Activated T-cell treated with anti-CD3 and anti-CD28 coated beads, Interleukin-2, amount 50 U/mL, for 72 hours (primary cell): ENCODE measurements at regions not wholly inside any gene's neighbourhood (a gene's known extent, or its start where the extent isn't known, plus 50 kb on each side); places are given as distances from the start of the nearest gene placed in this dataset.

Source experiments
- ATAC-seq, 2 donors: fragments of 150-1000 bp; cut with Tn5 transposase; replicated peaks in 1 of 2; 2 replicates each; pipeline ENCODE4 v1.10.0; 2021; ENCODE audit warnings: moderate library complexity in 2 of 2, mild to moderate bottlenecking in 1 of 2
- DNase-seq, 2 donors: peaks; one replicate each; pipeline ENCODE4 v3.0.0; 2021 to 2022; ENCODE audit warnings: mixed read lengths in 1 of 2
- H3K27ac Mint-ChIP-seq: one replicate; pipeline ENCODE4 v1.8.0; 2022; ENCODE audit warnings: mild to moderate bottlenecking, moderate library complexity, mixed read lengths
- H3K27me3 Mint-ChIP-seq: one replicate; pipeline ENCODE4 v1.8.0; 2022; ENCODE audit warnings: low read depth, mixed read lengths
- H3K36me3 Mint-ChIP-seq, 2 donors: one replicate each; pipeline ENCODE4 v1.8.0; 2022; ENCODE audit warnings: mixed read lengths in 2 of 2, mild to moderate bottlenecking in 1 of 2; ENCODE audit not compliant: insufficient read depth in 2 of 2
- H3K4me1 Mint-ChIP-seq: one replicate; pipeline ENCODE4 v1.8.0; 2022; ENCODE audit warnings: low read depth, mixed read lengths
- H3K4me3 Mint-ChIP-seq, 2 donors: one replicate each; pipeline ENCODE4 v1.8.0; 2022; ENCODE audit warnings: mild to moderate bottlenecking in 2 of 2, mixed read lengths in 2 of 2, moderate library complexity in 2 of 2
- H3K9me3 Mint-ChIP-seq, 2 donors: one replicate each; pipeline ENCODE4 v1.8.0; 2022; ENCODE audit warnings: mixed read lengths in 2 of 2

DNA sequence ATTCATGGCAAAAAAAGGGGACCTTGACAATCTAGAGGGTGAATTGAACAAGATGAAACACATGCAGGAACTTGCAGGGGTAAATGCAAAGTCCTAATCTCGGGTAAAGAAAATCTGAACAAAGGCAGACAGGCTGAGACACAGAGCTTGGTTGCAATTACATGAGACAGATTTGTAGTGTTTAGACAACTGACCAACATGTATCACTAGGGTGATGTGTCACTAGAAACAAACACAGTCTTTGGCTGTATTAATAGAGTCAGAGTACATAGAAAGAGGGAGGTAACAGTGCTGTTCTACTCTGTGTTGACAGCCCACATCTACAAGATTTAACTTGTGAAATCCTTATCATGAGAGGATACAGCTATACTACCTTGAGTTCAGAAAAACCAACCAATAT lies 78.1 kb upstream of the GRIK3 start:
- Mint-ChIP-seq H3K27me3 (no peaks in the 10 kb centered on the region), H3K4me3 (no peak overlapping the region), H3K9me3 (no peaks in the 10 kb centered on the region), H3K4me1 (no peaks in the 10 kb centered on the region), H3K27ac (no peak overlapping the region), H3K36me3 (no peaks in the 10 kb centered on the region)
- ATAC-seq (no peak), DNase-seq (no peak)

DNA sequence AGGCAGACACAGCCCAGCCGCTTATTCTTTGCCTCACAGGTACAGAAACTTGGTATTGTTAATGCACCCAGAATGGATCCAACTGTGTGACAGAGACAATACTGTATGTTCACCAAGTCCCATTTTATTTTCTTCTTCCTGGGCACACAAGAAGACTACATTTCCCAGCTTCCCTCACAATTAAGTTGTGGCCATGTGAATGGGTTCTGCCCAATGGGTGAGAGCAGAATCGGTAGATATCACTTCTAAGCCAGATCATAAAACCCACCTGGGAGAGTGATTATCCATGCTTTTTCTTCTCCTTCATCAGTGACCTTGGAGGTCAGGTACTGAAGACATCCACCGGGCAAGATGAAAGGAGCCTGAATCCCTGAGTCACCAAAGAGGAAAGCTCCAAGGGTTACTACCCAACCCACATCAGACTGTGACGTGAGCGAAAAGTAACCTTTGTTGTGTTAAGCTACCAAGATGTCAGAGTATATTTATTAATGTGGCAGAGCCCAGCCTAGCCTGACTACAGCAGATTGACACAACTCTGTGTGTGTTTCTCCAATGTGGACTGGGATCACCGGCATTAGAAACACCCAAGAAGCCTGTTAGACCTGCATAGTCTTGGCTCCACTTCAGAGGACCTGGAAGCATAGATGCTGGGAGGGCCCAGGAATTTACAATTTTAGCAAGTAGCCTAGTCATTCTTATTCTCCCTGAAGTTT lies 79.1 kb upstream of the GRIK3 start:
- Mint-ChIP-seq H3K27me3 (no peaks in the 10 kb centered on the region), H3K4me1 (no peaks in the 10 kb centered on the region), H3K4me3 (no peak overlapping the region), H3K36me3 (no peaks in the 10 kb centered on the region), H3K9me3 (no peaks in the 10 kb centered on the region), H3K27ac (no peak overlapping the region)
- ATAC-seq (no peak), DNase-seq (no peak)

DNA sequence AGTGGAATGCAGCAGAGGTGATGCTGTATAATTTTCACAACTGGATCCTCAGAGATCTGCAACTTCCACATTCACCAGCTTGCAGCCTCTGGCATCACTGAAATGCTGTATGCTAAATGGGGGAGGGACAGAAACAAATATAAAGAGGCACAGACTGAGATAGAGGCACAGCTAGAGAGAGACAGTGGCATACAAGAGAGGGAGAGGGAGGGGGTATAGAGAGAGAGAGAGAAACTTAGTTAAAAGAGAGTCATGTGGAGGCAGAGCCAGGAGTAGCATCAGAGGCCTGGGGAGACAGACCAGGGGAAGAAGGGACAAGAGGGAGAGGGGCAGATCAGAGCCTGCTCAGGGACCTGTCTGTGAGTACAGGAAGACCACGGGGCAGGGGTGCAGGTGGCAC lies 84.5 kb upstream of the GRIK3 start:
- ATAC-seq = no peak
- Mint-ChIP-seq H3K9me3 (no peaks in the 10 kb centered on the region), H3K4me1 (no peaks in the 10 kb centered on the region), H3K4me3 (no peak overlapping the region), H3K27ac (no peak overlapping the region), H3K36me3 (no peaks in the 10 kb centered on the region), H3K27me3 (peaks cover 9% of the 10 kb centered on the region)
- no peak for DNase-seq

DNA sequence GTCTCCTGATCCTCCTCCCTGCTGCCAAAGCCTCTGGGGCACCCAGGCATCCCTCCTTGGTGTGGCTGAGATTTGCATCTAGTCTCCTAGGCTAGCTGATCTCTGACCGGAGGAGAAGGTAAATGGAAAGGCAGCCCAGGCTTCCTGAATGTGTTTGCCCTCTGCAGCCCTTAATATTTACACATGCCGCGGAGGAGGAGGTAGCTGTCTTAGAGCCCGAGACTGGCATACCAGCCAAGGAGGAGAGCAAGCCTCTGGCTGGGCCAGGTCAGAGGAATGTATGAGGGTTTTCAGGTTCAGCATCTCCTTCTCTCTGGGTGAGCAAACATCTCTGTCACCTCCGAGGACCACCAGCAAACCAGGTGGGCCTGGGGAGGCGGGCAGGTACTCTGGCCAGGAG lies 86.0 kb upstream of the GRIK3 start:
- peaks cover 9% of the 10 kb centered on the region for H3K27me3 Mint-ChIP-seq
- ATAC-seq (no peak), DNase-seq (no peak)
- H3K36me3 Mint-ChIP-seq = no peaks in the 10 kb centered on the region
- H3K4me1 Mint-ChIP-seq = no peaks in the 10 kb centered on the region
- H3K27ac Mint-ChIP-seq = no peak overlapping the region
- no peak overlapping the region for H3K4me3 Mint-ChIP-seq
- H3K9me3 Mint-ChIP-seq = no peaks in the 10 kb centered on the region

DNA sequence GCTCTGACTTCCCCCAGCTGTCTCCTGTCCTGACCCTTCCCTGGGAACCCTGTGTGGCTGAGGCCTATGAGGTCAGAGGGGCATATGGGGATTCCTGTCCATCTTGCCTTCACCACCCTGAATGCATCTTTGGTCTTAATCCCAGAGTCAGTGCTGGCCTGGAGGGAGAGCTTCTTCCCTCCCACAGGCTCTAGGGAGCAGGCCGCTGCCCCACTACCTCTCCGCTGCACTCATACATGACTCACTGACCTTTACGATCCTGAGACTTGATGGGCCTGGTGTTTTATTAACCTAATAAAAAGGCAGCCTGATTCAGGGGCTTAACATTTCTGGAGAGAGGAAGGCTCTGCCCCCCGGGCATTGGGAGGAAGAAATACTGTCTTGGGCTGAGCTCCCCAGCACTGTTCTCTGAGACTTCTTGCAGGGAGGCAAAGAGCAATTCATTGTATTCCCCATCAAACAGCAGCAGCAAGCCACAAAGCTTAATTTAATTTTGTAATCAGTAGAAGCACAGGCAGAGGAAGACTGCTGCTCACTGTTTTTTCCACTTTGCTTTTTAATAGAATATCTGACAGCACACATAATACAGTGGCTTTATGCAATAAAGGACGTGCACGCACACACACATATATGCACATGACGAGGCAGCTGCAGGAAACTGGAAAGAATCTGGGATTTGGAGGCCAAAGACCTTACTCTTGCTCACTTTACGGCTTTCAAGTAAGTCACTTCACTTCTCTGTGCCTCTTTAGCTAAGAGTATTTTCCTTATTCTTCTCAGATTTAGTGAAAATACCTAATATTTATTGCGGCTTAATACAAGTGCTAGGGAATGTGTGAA lies 89.2 kb upstream of the GRIK3 start:
- Mint-ChIP-seq H3K27me3 (peaks cover 14% of the 10 kb centered on the region), H3K4me3 (no peak overlapping the region), H3K9me3 (no peaks in the 10 kb centered on the region), H3K4me1 (no peaks in the 10 kb centered on the region), H3K36me3 (no peaks in the 10 kb centered on the region), H3K27ac (no peak overlapping the region)
- no peak for DNase-seq
- no peak for ATAC-seq

DNA sequence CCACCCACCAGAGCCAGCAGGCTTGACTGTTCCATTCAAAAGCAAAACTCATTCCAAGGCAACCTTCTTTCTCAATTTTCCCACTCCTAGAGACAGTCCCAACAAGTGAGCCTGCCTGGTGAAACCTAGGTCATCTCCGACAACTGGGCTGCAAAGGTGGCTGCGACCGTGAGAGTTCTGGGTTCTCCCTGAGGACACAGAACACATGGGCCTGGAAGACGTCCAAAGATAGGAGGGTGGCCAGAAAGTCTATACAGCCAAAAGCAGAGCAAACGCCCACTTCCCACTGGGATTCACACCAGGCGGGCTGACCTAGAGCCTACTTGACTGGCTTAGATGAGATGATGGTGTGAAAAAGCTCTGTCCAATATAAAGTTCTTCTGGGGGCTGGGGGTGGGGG lies 90.2 kb upstream of the GRIK3 start:
- ATAC-seq (no peak), DNase-seq (no peak)
- H3K4me3 Mint-ChIP-seq = no peak overlapping the region
- H3K36me3 Mint-ChIP-seq = no peaks in the 10 kb centered on the region
- H3K4me1 Mint-ChIP-seq = no peaks in the 10 kb centered on the region
- no peak overlapping the region for H3K27ac Mint-ChIP-seq
- H3K27me3 Mint-ChIP-seq = peaks cover 7% of the 10 kb centered on the region
- H3K9me3 Mint-ChIP-seq = no peaks in the 10 kb centered on the region

DNA sequence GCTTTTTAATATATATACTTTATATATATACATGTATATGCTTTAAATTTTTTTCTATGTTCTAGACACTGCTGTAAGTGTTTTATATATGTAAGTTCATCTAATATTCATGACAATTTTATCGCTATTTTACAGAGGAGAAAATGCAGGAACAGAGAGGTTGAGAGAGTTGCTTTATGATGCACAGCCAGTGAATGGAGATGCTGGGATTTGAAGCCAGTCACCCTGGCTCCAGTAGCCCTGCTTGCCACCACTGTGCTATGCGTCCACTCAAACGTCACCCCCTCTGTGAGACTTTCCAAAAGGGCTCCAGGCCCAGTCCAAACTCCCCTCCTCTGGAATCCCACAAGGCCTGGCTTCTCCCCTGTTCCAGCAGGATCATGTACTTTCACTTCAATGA lies 91.0 kb upstream of the GRIK3 start:
- H3K27ac Mint-ChIP-seq = no peak overlapping the region
- peaks cover 14% of the 10 kb centered on the region for H3K27me3 Mint-ChIP-seq
- no peaks in the 10 kb centered on the region for H3K9me3 Mint-ChIP-seq
- H3K4me1 Mint-ChIP-seq = no peaks in the 10 kb centered on the region
- H3K4me3 Mint-ChIP-seq = no peak overlapping the region
- H3K36me3 Mint-ChIP-seq = no peaks in the 10 kb centered on the region
- DNase-seq (no peak), ATAC-seq (no peak)

DNA sequence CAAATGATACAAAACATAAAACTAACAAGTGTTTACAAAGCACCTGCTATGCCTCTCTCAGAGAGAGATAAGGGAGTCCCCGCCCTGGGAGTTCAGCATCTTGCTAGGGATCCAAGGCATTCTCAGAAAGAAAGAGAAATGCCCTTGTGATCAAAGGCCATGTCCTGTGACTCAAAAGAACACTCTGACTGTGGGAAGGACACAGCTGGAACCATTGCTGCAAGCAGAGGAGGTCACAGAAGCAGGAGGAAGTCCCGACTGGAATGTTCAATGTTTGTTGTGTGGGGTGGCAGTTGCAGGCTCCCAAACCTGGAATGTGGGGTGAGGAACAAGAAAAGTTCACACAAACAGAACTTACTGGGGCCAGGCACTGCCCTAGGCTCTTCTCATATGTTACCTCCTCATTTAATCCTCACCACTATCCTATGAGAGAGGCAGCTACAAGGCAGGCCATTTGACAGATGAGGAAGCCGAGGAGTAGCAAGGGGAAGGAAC lies 93.0 kb upstream of the GRIK3 start:
- Mint-ChIP-seq H3K9me3 (no peaks in the 10 kb centered on the region), H3K36me3 (no peaks in the 10 kb centered on the region), H3K27ac (no peak overlapping the region), H3K4me3 (no peak overlapping the region), H3K27me3 (peaks cover 26% of the 10 kb centered on the region), H3K4me1 (no peaks in the 10 kb centered on the region)
- ATAC-seq (no peak), DNase-seq (no peak)

DNA sequence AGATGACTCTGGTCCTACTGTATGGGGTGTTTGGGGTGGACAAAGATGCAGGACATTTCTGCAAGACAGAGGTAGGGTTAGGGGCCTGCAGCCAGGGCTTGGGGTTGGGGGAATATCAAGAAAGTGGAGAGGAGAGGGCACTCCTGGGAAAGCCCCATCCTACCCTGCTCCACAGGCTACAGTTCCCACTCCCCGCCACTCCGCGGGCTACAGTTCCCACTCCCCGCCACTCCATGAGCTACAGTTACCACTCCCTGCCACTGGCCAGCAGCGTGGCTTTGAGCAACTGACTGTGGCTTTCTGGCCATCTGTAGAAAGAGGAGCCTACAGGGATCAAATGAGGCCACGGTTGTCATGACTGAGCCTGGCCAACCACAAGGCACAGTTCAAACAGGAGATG lies 93.8 kb upstream of the GRIK3 start:
- Mint-ChIP-seq H3K27ac (no peak overlapping the region), H3K9me3 (no peaks in the 10 kb centered on the region), H3K4me1 (no peaks in the 10 kb centered on the region), H3K4me3 (no peak overlapping the region), H3K36me3 (no peaks in the 10 kb centered on the region), H3K27me3 (peaks cover 26% of the 10 kb centered on the region)
- DNase-seq = no peak
- no peak for ATAC-seq

DNA sequence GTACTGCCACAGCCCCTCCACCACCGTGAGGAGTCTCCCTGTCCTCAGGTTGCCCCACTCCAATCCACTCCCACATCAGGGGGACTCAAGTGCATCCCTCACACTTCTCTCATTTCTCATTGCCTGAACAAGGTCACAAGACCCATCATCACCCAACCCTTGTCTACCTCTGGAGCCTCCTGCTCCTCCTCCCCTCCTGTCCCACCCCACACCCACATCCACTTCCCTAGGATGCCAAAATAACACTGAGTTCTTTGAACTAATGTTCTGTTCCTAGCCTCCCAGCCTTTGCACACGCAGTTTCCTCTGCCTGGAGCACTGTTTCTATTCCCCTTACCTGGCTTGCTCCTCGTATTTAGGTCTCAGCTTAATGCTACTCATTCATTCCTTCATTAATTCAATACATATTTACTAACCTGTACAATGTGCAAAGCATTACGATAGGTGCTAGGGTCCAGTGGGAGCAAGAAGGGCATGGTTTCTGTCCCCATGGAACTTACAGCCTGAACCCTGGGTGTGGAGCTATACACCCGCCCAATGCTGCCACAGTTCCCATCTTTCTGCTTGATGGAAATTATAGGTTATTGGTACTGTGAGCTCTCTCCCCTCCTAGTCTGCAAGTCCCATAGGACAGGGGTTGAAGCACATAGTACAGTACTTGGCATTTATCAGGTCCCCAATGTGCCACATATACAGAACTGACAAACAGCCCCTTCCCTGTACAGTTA lies 96.1 kb upstream of the GRIK3 start:
- Mint-ChIP-seq H3K4me3 (no peak overlapping the region), H3K36me3 (no peaks in the 10 kb centered on the region), H3K27ac (no peak overlapping the region), H3K27me3 (peaks cover 26% of the 10 kb centered on the region), H3K9me3 (no peaks in the 10 kb centered on the region), H3K4me1 (no peaks in the 10 kb centered on the region)
- ATAC-seq = no peak
- DNase-seq = no peak

DNA sequence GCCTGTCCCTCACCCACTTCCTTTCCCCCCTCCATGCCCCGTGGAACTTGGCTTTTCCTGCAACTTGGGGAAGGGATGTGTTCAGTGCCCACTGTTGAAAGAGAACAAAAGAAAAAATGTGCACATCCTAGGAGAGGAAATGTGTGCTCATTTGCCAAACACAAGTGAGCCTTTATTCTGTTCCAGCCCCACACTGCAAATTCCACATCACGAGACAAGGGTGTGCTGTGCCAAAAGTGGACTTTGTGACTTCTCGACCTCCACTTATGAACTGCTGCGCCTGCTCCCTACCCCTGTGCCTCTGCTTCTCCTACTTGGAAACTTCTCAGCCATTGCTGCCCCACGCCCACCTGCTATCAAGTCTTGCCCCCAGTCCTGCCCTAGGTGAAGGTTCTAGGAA lies 97.0 kb upstream of the GRIK3 start:
- no peaks in the 10 kb centered on the region for H3K4me1 Mint-ChIP-seq
- H3K4me3 Mint-ChIP-seq = no peak overlapping the region
- H3K9me3 Mint-ChIP-seq = no peaks in the 10 kb centered on the region
- DNase-seq (no peak), ATAC-seq (no peak)
- H3K36me3 Mint-ChIP-seq = no peaks in the 10 kb centered on the region
- H3K27me3 Mint-ChIP-seq = peaks cover 26% of the 10 kb centered on the region
- no peak overlapping the region for H3K27ac Mint-ChIP-seq

DNA sequence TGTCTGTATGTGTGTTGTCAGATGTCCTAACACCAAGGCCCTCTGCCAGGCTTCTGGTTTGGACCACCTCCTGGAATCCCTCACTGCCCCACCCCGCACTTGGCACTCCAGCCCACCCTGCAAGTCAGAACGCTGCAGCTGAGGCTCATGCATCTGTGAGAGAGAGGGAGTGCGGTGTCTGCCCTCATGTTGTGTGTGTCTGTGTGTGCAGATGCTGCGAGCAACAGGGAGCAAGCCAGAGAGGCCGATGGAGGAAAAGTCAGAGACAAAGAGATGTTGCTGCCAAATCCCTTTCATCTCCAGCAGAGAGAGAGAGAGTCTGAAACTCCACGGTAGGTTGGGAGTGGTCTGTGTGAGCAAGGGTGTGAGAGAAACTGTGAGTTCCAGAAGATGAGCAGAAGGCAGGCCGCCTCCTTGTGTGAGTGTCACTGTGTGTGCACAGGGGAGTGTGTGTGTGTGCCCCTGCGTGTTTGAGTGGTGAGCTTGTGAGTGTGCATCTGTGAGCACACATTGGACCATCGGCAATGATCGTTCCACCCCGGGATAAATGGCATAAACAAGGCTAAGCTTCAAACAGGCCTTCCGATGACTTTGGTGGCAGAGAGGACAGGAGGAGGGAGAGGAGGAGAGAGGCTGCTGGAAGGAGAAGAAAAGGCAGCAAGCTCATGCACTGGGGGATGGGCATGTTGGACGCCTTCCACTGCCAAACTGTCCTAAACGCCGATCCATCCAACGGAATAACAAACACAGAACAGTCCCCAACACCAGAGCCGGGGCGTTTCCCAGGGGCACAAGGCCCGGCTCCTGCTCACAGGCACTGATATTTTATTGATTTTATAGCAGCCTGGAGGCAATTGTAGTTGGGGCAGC lies 99.2 kb upstream of the GRIK3 start:
- H3K36me3 Mint-ChIP-seq = no peaks in the 10 kb centered on the region
- no peak overlapping the region for H3K4me3 Mint-ChIP-seq
- H3K4me1 Mint-ChIP-seq = no peaks in the 10 kb centered on the region
- H3K9me3 Mint-ChIP-seq = no peaks in the 10 kb centered on the region
- H3K27me3 Mint-ChIP-seq = peaks cover 21% of the 10 kb centered on the region
- no peak overlapping the region for H3K27ac Mint-ChIP-seq
- DNase-seq (no peak), ATAC-seq (no peak)
